Thoracic aorta (tissue), 2 donors: ENCODE measurements at regions not wholly inside any gene's neighbourhood (a gene's known extent, or its start where the extent isn't known, plus 50 kb on each side); places are given as distances from the start of the nearest gene placed in this dataset.

Experiments
- ATAC-seq: fragments of 150-250 bp; one replicate; pipeline ENCODE4 v1.8.0; 2017; ENCODE audit warnings: low read depth; ENCODE audit not compliant: insufficient number of reproducible peaks, low FRiP score
- DNase-seq: peaks from one replicate; pipeline ENCODE4 v3.0.0-alpha.2; 2020; ENCODE audit warnings: low spot score
- H3K27ac ChIP-seq, 2 donors: fragments of 200-600 bp; sonication (generic); 1 replicate in 1 of 2; 2 replicates in 1 of 2; pipeline ENCODE4 v1.5.1; 2016; ENCODE audit warnings: mild to moderate bottlenecking in 2 of 2, moderate library complexity in 2 of 2
- H3K27me3 ChIP-seq: fragments of 200-600 bp; sonication (generic); replicated peaks from 2 replicates; pipeline ENCODE4 v1.6.0; 2016; ENCODE audit warnings: mild to moderate bottlenecking; ENCODE audit not compliant: insufficient read depth
- H3K36me3 ChIP-seq: fragments of 200-600 bp; sonication (generic); one replicate; pipeline ENCODE4 v1.5.1; 2016
- H3K4me1 ChIP-seq, 2 donors: fragments of 200-600 bp; sonication (generic); 1 replicate in 1 of 2; 2 replicates in 1 of 2; pipeline versions ENCODE4 v1.5.1 to v1.6.0; 2016; ENCODE audit warnings: low read depth in 2 of 2, mild to moderate bottlenecking in 1 of 2; ENCODE audit not compliant: control insufficient read depth in 1 of 2
- H3K4me3 ChIP-seq: fragments of 200-600 bp; sonication (generic); 2 replicates; pipeline ENCODE4 v1.5.1; 2016; ENCODE audit warnings: mild to moderate bottlenecking
- H3K9me3 ChIP-seq: fragments of 200-600 bp; sonication (generic); 2 replicates; pipeline ENCODE4 v1.5.1; 2016
- TF ChIP-seq, protein P1 (sequence below): fragments of 200-600 bp; sonication (generic); IDR thresholded peaks from one replicate; pipeline ENCODE4 v1.5.1; 2019; ENCODE audit warnings: antibody characterized with exemption

DNA sequence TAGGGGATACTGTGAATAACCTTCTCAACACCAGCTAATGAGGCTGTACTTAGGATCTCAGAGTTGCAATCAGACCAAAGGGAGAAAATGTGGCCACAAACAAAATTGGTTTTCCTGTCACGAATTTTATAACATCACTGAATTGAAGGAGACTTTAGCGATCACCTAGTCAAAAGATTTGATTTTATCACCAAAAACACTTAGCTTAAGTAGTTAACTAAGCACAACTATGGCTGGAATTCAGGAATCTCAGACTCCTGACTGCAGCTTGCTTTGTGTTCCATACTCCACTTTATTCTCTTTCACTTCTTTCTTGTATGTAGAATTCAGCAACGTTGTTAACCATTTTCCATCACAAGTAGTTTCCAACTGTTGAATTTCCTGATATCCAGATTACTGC, 152.0 kb downstream of the SLC16A9 start:
- DNase-seq: no peak
- ATAC-seq: no peak
- H3K27me3 ChIP-seq: no peaks in the 10 kb centered on the region
- no peaks in the 10 kb centered on the region for H3K36me3 ChIP-seq
- no peaks in the 10 kb centered on the region for H3K9me3 ChIP-seq
- H3K4me3 ChIP-seq: no peak overlapping the region
- H3K4me1 ChIP-seq: no peaks in the 10 kb centered on the region
- TF ChIP-seq, protein P1, sequence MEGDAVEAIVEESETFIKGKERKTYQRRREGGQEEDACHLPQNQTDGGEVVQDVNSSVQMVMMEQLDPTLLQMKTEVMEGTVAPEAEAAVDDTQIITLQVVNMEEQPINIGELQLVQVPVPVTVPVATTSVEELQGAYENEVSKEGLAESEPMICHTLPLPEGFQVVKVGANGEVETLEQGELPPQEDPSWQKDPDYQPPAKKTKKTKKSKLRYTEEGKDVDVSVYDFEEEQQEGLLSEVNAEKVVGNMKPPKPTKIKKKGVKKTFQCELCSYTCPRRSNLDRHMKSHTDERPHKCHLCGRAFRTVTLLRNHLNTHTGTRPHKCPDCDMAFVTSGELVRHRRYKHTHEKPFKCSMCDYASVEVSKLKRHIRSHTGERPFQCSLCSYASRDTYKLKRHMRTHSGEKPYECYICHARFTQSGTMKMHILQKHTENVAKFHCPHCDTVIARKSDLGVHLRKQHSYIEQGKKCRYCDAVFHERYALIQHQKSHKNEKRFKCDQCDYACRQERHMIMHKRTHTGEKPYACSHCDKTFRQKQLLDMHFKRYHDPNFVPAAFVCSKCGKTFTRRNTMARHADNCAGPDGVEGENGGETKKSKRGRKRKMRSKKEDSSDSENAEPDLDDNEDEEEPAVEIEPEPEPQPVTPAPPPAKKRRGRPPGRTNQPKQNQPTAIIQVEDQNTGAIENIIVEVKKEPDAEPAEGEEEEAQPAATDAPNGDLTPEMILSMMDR: no peak
- no peak overlapping the region for H3K27ac ChIP-seq

DNA sequence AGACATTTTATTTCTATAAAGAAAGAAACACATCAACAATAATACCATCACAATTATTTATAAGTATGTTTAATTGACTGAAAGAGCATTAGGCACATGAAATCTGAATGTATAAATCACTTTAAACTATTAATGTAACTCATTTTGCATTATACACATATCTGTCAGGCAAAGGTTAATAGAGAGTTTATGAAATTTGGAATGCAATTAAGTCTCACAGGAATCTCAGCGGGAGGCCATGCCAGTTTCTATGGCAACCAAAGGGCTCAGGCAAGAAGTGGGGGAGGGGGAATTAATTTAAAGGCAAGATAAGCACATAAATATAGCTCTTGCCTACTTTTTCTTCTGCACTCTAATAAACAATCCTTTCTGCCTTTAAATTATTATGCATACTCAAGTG, 152.6 kb downstream of the SLC16A9 start:
- ATAC-seq (no peak), DNase-seq (no peak)
- H3K9me3 ChIP-seq: no peaks in the 10 kb centered on the region
- no peak overlapping the region for H3K27ac ChIP-seq
- no peaks in the 10 kb centered on the region for H3K4me1 ChIP-seq
- no peaks in the 10 kb centered on the region for H3K36me3 ChIP-seq
- no peaks in the 10 kb centered on the region for H3K27me3 ChIP-seq
- H3K4me3 ChIP-seq: no peak overlapping the region
- TF ChIP-seq, protein P1: no peak

DNA sequence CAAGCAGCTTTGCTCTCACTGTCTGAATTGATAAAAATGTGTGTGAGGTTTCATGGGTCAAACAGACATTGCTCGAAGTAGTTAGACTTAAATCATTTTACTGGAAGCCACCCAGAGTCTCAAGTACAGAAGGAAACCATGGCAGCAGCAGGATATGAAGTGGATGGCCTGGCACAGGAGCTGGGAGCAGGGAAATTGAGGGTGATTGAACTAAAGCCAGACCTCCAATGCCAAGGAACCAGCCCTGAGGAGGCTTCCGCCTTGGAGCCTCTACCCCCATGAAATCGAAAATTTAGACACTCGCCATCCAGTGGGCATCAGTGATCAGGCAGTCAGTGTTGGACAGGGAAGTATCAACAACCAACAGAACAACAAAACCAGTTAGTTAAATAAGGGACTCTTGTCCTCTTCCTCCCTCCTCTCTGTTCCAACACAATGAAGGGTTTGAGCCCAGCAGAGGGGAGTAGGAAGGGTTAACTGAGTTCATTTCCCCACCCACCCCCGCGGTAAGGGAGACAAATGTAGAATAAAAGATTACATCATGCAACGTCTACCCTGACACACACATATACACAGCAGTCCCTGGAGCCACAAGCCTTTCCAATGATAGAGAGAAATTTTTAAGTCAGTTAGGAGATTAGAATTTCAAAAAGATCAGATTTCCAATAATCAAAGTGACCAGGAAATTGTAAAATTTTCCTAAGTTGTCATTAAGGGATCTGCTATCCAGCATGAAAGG, 156.3 kb downstream of the SLC16A9 start:
- Histone ChIP-seq H3K27ac (no peak overlapping the region), H3K4me1 (no peaks in the 10 kb centered on the region), H3K36me3 (no peaks in the 10 kb centered on the region), H3K4me3 (no peak overlapping the region), H3K27me3 (no peaks in the 10 kb centered on the region), H3K9me3 (no peaks in the 10 kb centered on the region)
- DNase-seq (no peak), ATAC-seq (no peak)
- TF ChIP-seq, protein P1: no peak

DNA sequence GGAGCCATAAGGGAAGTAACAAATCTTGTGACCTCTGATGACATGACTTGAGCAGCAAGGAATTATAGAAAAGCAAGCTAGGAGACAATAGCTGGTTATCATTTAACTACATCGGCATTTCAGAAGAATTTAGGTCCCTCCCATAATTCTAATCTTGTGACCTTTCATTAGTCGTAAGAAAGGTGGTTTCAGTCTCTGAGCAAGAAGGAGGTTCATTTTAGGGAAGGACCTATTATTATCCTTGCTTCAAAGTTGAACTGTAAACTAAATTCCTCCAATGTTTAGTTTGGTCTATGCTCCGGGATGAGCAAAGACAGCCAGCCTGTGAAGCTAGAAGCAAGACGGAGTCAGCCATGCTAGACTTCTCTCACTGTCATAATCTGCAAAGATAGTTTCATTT, 159.6 kb downstream of the SLC16A9 start:
- H3K4me3 ChIP-seq: no peak overlapping the region
- ATAC-seq: no peak
- H3K27me3 ChIP-seq: no peaks in the 10 kb centered on the region
- no peaks in the 10 kb centered on the region for H3K9me3 ChIP-seq
- H3K27ac ChIP-seq: no peak overlapping the region
- H3K4me1 ChIP-seq: no peaks in the 10 kb centered on the region
- DNase-seq: no peak
- TF ChIP-seq, protein P1: no peak
- H3K36me3 ChIP-seq: no peaks in the 10 kb centered on the region

DNA sequence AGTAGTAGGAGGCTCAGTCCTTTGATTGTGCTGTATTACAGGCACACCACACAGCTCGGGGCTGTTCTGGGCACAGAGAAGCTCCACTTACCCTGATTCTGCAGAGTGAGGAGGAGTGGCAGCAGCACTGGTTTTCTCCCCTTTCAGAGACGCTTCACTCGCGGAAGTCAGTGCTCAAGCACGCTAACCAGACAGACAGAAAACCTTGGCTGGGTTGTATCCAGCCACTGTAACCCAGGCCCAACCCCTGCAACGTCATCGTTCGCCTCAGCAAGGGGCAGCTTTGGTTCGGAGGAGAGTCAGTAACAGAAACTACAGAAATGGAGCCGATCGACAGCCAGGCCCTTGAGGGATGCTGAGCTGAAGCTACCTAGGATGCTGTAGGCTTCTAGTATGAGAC, 171.0 kb downstream of the SLC16A9 start:
- Histone ChIP-seq H3K9me3 (no peaks in the 10 kb centered on the region), H3K27me3 (no peaks in the 10 kb centered on the region), H3K4me3 (no peak overlapping the region), H3K27ac (no peak overlapping the region), H3K4me1 (peaks cover 12 to 23% of the 10 kb centered on the region in 2 donors), H3K36me3 (no peaks in the 10 kb centered on the region)
- DNase-seq (no peak), ATAC-seq (no peak)
- TF ChIP-seq, protein P1: no peak
